T-helper 1 cell treated with Interleukin-12 subunit alpha and Interleukin-12 subunit beta and Interleukin-4 antibody, amounts not matched to agents 30 ng/mL and 1 ng/mL, for 36 hours (primary cell): ENCODE measurements at regions not wholly inside any gene's neighbourhood (a gene's known extent, or its start where the extent isn't known, plus 50 kb on each side); places are given as distances from the start of the nearest gene placed in this dataset.
"Not testable (repeated sequence)": the region's sequence is repeated elsewhere in the genome, so short reads cannot be mapped to it uniquely, and the experiment has no call there.

Experiments used
- intact Hi-C: fragments of 100-400 bp; cut with micrococcal nuclease; formaldehyde crosslinking; loops from one replicate; pipeline ENCODE4 v1.15.1; 2024

DNA sequence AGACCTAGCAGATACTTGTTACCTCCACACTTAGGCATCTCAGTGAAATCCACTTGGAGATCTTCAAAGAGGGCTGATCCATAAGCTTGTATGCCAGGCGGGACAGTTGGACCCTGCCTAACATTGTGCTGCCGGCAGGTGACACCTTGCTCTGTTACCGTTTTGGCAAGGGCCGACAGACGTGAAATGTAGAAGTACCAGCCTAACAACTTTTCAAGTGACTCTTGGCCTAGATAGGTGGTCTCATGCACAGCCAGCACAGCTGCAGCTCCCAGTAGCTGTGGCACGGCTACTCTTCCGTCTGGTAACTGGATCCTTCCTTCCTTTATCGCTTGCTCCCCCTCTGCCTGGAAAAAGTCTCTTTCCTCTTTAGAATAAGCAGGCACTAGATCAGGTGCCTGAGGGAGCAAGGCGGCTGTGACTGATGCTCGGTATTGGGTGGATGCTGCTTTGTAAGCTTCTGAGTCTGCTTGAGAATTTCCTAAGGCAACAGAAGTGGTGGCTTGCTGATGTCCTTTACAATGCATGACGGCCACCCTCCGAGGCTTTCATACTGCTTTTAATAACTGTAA lies 713.5 kb downstream of the AMY1C start:
- intact Hi-C loops: no loop called here

DNA sequence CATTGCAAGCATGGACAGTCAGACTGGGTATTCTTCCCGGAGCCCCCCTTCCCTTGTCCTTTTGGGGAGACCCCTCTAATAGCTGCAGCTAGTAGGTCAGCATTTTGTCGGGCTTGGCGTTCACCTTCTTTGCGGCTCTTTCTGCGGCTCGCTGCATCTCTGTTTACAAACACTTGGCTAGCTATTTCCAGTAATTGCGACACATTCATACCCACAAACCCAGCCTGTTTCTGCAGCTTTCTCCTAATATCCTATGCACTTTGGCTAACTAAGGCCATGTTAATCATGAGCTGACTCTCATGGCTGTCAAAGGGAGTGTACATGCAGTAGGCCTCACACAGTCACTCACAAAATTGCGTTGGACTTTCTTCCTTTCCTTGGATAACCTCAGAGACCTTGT lies 716.4 kb downstream of the AMY1C start:
- intact Hi-C loops: no loop called here

DNA sequence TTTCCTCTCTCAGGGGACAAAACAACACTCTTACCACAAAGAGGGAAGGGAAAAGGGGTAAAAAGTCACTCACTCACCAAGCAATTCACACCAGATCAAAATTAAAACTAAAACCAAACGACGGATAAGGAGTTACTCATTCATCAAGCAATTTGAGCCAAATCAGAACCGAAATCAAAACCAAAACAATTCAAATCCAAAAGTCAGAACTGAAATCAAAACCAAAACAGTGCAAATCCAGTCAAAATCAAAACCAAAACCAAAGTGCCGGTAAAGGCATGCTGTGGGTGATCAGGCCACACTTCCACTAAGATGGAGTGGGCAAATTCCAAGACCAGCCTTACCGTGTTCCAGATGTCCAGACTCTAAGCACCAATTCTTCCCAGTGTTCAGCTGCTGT lies 717.9 kb downstream of the AMY1C start:
- intact Hi-C loops: no loop called here

DNA sequence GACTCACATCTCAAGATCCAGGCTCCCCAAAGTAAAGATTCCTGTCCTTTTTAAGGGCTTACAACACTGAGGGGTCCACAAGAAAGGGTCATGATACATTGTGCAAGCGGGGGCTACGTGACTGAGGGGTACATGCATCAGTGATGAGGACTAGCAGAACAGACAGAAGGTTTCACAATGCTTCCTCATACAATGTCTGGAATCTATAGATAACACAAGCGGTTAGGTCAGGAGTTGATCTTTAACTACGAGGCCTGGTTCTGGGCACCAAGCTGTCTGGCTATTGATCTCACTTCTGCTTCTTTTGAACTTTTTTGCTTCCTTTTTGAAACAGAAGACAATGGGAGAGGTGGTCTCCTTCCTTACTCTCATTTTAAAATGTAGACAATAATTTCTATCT lies 718.6 kb downstream of the AMY1C start:
- intact Hi-C loops: no loop called here

DNA sequence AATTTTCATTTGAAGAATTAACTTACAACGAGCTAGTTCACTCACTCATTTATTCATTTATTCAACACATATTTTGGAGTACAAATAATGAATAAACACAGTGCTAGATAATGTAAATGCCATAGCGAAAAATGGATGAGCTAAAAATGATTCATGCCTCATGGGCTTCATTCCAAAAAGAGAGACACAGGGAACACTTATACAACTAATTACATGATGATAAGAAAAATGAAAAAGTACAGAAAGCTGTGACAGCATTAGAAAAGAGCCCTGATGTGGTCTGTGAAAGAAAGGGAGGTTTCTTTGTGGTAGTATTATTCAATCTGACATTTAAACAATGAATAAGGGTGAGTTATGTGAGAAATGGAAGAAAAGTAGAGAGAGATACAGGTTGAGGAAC lies 726.4 kb downstream of the AMY1C start:
- intact Hi-C loops: no loop called here

DNA sequence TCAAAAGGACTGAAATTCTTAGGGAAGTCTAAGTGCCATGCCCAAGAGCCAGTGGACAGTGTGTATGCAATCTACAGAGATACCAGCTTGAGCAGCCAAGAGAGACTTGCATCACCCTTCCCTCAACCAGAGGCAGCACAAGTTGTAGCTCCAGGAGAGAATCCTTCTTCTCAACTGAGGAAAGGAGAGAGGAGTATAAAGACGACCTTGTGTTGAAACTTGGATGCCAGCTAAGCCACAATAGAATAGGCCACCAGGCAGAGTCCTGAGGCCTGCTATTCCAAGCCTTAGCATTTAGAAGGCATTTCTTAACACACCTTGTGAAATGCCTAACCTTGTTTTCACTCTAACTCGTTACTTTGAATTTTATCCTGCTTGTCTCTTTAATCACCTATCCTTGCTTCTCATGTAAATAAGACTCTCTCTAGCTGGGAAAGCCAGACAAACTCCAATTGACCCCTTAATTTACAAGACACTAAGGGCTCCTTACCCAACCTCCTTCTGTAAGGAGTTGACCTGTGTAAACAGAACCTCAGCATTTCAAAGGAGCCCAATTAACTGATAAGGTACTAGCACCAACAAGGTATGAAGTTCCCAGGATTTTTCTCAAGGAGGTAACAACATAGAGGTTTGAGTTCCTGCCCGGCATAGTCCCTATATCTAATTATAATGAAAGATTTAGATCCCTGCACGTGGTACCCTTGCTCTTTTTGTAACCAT lies 738.8 kb downstream of the AMY1C start:
- intact Hi-C loops: no loop called here

DNA sequence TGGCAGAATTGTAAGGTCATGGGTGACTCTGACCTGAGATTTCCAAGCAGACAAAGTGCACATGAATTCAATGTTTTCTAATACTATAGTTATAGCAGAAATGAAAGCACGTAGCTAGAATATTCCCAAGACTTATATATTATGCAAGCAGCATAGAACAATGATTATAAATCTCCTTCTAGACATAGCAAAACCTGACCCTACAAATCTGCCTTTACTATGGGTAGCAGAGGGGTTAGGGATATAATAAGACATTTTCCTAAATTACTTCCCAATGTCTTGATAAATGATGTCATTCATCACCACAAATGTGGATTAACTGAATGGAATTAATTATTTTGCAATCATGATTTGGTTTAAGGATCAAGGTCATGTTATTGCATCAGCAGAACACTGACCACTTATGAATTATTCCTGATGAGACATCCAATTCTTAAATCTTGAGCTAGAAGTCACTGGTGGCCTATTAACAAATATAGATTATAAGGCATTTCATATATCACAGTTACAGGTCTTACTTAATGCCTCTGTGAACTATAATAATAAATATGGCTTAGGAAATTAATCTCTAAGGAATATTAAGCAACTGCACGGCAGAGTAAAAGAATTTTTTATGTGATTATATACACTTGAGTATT lies 776.6 kb downstream of the AMY1C start:
- intact Hi-C loops: no loop called here

DNA sequence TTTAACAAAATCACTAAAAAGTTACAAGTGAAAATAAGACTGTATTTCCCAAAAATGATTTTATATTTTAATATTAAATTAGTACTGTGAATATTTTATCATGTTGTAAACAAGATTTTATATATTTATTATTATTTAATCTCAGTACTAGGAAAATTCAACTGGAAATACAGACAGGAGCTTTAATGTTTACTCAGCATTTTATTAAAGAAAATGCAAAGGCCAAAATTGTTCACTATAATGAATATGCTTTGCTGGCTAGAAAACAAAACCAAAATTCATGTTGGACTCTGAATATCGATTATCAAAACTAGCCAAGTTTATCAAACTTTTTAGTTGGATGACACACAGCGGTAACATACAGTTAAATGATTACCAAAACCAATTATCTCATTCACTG lies 782.3 kb downstream of the AMY1C start:
- intact Hi-C loops: no loop called here

DNA sequence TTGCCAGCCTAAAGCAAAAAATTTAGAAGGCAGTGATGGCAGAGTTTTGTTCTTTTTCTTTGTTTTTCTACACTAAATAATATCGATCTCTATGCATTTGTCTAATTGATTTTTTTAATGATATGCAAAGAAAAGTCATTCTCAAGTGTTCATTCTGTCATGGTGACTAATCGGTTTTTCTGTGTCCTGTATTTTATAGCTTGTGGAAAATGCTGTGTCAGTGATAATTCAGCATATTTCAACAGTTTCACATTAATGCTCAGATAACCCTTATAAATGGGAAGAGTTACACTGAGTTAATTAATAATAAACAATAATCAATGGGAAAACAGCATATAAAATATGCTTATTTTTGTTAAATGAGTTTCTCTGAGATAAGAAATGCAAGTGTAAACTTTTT lies 824.9 kb downstream of the AMY1C start:
- intact Hi-C loops: no loop called here

DNA sequence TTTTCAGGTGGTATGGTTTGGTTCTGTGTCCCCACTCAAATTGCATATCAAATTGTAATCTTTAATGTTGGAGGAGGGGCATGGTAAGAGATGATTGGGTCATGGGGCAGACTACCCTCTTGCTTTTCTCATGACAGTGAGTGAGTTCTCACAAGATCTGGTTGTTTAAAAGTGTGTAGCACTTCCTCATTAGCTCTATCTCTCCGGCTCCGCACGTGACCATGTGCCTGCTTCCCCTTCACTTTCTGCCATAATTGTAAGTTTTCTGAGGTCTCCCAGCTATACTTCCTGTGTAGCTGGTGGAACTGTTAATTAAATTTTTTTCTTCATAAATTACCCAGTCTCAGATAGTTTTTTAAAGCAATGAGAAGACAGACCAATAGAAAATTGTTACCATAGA lies 843.2 kb downstream of the AMY1C start:
- intact Hi-C loops: no loop called here

DNA sequence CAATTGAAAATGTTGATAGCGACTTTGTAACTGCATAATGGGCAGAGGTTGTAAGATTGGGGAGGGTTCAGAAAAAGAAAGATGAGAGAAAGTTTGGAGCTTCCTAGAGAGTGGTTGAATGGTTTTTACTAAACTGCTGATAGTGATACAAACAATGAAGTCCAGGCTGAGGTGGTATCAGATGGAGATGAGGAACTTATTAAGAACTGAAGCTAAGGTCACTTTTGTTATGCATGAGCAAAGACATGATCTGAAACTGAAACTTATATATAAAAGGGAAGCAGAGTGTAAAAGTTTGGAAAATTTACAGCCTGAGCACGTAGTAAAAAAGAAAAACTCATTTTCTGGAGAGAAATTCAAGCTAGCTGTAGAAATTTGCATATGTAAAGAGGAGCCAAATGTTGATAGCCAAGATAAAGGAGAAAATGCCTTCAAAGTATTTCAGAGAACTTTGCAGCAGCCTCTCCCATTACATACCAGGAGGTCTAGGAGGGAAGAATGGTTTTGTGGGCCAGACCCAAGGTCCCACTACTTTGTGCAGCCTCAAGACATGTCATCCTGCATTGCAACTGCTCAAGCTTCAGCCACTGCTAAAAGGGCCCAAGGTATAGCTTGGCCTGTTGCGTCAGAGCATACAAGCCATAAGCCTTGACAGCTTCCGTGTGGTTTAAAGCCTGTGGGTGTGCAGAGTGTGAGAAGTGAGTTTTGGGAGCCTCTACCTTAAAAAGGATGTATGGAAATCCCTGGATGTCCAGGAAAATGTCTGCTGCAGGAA lies 843.9 kb downstream of the AMY1C start:
- intact Hi-C loops: no loop called here

DNA sequence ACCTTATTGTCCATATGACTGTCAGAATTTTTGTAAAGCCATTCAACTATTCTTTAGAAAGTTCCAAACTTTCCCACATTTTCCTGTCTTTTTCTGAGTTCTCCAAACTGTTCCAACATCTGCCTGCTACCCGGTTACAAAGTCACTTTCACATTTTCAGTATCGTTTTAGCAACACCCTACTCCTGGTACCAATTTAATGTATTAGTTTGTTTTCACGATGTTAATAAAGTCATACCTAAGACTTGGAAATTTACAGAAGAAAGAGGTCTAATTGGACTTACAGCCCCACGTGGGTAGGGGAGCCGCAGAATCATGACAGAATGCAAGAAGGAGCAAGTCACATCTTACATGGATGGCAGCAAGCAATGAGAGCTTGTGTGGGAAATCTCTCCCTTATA lies 867.8 kb downstream of the AMY1C start:
- intact Hi-C loops: no loop called here

DNA sequence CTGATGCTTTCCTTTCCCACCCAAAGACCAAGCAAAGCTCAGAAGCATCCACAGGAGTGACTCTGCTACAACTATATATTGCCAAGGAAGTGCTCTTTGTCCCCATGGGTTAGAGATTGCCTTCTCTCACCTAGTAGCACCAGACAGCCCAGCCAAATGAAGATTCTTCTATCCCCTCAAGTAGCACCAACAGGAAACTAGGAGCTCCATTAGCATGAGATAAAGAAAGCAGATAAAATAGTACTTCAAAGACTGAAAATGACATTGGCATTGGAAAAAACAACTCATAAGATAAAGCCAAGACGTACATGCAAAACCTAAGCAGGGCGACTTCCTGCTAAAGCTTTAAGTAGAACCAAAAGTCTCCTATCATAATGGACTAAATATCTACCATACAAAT lies 871.5 kb downstream of the AMY1C start:
- intact Hi-C loops: no loop called here

DNA sequence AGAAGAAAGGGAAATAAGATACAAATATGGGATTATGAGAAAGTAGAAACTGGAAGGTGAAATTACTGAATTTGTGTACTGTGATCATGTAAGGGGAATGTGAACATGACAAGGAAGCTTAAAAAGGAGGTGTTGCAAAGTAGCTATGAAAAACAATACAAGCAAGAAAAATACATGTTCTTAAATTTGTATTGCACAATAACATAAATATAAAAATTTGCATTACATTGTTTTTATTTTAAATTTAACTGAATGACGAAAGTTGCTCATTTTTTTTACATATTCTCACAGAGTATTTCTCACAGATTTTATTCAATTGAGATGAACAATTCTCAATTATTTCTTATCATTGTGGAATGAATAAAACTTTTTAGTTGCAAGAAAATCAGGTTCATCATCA lies 874.8 kb downstream of the AMY1C start:
- intact Hi-C loops: no loop called here

DNA sequence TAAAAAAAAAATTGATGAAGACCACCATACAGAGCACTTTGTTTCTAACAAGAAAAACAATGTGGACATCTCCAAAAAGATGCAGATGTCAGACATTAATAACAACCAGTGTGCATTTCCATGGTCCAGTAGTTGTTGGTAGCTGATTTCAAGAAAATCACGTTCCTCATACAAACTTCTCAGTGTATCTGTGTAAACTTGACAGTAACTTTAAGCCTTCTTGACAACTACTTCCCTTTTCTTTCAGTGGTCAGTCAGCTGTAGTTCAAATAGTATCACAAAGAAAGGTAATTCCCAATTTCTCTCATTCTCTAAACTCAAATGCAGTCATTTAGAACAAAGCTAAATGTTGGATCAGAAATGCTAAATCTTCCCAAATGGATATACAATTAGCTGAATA lies 879.9 kb downstream of the AMY1C start:
- intact Hi-C loops: no loop called here

DNA sequence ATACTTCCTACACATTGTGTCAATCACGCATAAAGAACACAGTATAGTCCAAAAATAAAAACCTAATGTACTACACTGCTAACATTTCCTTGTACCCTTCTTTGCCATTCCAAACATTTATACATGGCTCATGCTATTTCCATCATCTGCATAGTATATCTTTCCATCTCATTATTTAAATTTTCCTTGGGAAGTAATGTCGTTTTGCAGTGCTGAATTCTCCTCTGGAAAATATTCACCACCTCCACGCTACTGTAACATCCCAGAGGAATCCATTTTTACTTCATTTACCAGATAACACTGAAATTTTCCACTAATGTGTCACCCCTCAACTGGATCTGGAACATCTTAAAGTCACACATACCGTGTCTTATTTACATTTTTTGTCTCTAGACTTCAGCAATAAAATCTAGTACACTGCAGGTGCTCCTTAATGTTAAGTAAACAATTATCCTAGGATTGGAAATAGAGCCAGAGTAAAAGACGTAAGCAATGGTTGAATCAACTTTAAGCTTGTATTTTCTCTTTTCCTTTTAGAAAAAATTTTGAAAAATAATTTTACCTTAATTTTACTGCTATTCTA lies 881.0 kb downstream of the AMY1C start:
- intact Hi-C loops: no loop called here

DNA sequence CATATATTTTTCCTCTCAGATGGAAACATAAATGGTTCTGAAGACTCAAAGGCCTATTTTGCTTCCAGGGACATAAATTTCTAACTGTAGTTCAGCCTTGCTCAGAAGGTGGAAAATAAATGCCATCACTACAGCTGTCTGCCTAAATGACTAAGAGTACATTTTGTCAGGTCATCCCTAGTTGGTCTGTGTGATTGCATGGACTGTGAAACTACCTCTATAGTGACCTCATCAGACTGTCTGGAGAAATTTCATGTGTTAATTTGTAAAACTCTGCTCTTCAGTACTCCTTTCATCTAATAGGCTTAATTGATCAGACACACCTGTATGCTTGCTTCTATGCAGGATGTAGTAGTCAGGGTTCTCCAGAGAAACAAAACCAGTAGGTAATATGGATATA lies 886.9 kb downstream of the AMY1C start:
- intact Hi-C loops: no loop called here

DNA sequence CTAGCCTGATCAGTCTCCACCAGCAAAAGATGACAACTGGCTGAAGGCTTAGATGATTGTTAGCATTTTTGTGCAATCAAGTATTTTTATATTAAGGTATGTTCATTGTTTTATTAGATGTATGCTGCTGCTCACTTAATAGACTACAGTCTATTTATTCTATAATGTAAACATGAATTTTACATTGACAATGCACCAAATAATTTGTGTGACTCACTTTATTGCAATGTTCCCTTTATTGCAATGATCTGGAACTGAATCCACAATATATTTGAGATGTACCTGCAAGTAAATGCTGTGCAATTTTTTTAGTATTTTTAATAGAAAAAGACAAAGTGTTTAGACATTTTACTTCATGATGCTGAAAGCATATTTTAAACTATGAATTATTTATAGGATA lies 896.5 kb downstream of the AMY1C start:
- intact Hi-C loops: no loop called here

DNA sequence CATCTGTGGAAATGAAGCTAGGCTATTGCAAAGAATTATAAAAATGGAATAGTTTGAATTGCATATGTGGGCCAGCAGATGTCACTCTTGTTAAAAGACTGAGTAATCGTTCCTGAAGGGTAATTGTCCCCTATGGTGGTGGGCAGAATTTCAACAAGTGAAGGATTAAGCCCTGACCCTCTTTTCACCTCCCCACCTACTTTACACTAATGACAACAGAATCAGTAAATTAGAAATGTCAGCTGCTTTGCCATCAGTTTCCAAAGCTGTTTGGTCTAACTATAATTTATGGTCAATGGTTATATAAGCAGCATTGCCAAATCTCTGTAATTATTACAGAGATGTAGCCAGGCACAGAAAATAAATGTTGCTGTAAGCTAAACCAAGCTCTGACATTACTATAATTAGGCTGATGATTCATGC lies 898.6 kb downstream of the AMY1C start:
- intact Hi-C loops: no loop called here

DNA sequence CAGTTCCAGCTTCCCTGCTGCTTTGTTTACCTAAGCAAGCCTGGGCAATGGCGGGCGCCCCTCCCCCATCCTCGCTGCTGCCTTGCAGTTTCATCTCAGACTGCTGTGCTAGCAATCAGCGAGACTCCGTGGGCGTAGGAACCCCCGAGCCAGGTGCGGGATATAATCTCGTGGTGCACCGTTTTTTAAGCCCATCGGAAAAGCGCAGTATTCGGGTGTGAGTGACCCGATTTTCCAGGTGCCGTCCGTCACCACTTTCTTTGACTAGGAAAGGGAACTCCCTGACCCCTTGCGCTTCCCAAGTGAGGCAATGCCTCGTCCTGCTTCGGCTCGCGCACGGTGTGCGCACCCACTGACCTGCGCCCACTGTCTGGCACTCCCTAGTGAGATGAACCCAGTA lies 914.7 kb downstream of the AMY1C start:
- intact Hi-C loops: not testable (repeated sequence)

DNA sequence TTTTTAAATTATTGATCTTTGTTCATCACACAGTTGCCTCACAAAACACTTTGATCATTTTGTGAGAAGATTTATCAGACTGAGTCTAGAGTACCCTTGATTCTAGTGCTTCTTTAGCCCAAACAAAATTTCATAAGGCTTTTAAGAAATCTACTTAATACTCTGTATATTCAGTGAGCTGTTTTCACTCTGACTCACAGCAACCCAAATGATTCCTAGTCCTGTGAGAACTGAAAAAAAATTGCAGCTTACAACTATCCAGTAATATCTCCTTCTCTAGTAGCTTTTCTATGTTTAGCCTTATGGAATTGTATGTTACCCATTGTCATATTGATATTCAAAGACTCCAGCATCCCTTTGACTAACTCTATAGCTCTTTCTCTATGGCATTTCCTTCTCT lies 915.6 kb downstream of the AMY1C start:
- intact Hi-C loops: no loop called here
